ENCODE measurements at regions not wholly inside any gene's neighbourhood (a gene's known extent, or its start where the extent isn't known, plus 50 kb on each side); places are given as distances from the start of the nearest gene placed in this dataset.

GRCh38 chr5:145246961-145247744, 588.0 kb downstream of the PRELID2 start:
- DNase-seq (ENCODE audit: low read depth): no peak

GRCh38 chr5:145246379-145246778, 588.8 kb downstream of the PRELID2 start:
- no peak for DNase-seq (ENCODE audit: low read depth)

GRCh38 chr5:145245354-145245753, 589.8 kb downstream of the PRELID2 start:
- no peak for DNase-seq (ENCODE audit: low read depth)

- no peak for DNase-seq (ENCODE audit: low read depth)
Measured at GRCh38 chr5:145244788-145245187, 590.4 kb downstream of the PRELID2 start.

- no peak for DNase-seq (ENCODE audit: low read depth)
Measured at GRCh38 chr5:145244251-145244650, 590.9 kb downstream of the PRELID2 start.

GRCh38 chr5:145243016-145243415, 592.1 kb downstream of the PRELID2 start:
- no peak for DNase-seq (ENCODE audit: low read depth)

- DNase-seq (ENCODE audit: low read depth): no peak
Measured at GRCh38 chr5:145242551-145242950, 592.6 kb downstream of the PRELID2 start.

- no peak for DNase-seq (ENCODE audit: low read depth)
Measured at GRCh38 chr5:145237843-145238242, 597.3 kb downstream of the PRELID2 start.

GRCh38 chr5:145236983-145237382, 598.2 kb downstream of the PRELID2 start:
- no peak for DNase-seq (ENCODE audit: low read depth)

GRCh38 chr5:145236127-145236526, 599.0 kb downstream of the PRELID2 start:
- DNase-seq (ENCODE audit: low read depth): no peak

GRCh38 chr5:145233461-145233860, 601.7 kb downstream of the PRELID2 start:
- no peak for DNase-seq (ENCODE audit: low read depth)

GRCh38 chr5:145230781-145231180, 604.4 kb downstream of the PRELID2 start:
- DNase-seq (ENCODE audit: low read depth): no peak

- no peak for DNase-seq (ENCODE audit: low read depth)
Measured at GRCh38 chr5:145228564-145228963, 606.6 kb downstream of the PRELID2 start.

GRCh38 chr5:145227881-145228280, 607.3 kb downstream of the PRELID2 start:
- DNase-seq (ENCODE audit: low read depth): no peak

- no peak for DNase-seq (ENCODE audit: low read depth)
Measured at GRCh38 chr5:145226726-145227125, 608.4 kb downstream of the PRELID2 start.

GRCh38 chr5:145225529-145225928, 609.6 kb downstream of the PRELID2 start:
- DNase-seq (ENCODE audit: low read depth): no peak

GRCh38 chr5:145223582-145223981, 611.6 kb downstream of the PRELID2 start:
- no peak for DNase-seq (ENCODE audit: low read depth)

GRCh38 chr5:145222622-145223021, 612.5 kb downstream of the PRELID2 start:
- no peak for DNase-seq (ENCODE audit: low read depth)

- no peak for DNase-seq (ENCODE audit: low read depth)
Measured at GRCh38 chr5:145221416-145221815, 613.7 kb downstream of the PRELID2 start.

GRCh38 chr5:145220481-145220880, 614.7 kb downstream of the PRELID2 start:
- DNase-seq (ENCODE audit: low read depth): no peak

GRCh38 chr5:145218982-145219381, 616.2 kb downstream of the PRELID2 start:
- no peak for DNase-seq (ENCODE audit: low read depth)

GRCh38 chr5:145218019-145218418, 617.1 kb downstream of the PRELID2 start:
- DNase-seq (ENCODE audit: low read depth): no peak

GRCh38 chr5:145210020-145210419, 625.1 kb downstream of the PRELID2 start:
- no peak for DNase-seq (ENCODE audit: low read depth)

- no peak for DNase-seq (ENCODE audit: low read depth)
Measured at GRCh38 chr5:145205546-145205945, 629.6 kb downstream of the PRELID2 start.
